IMR-90 (cell line): ENCODE measurements at regions not wholly inside any gene's neighbourhood (a gene's known extent, or its start where the extent isn't known, plus 50 kb on each side); places are given as distances from the start of the nearest gene placed in this dataset.

Experiments
- ATAC-seq: fragments of 200-7000 bp; cut with Tn5 transposase; 2 replicates; pipeline ENCODE4 v1.9.1; 2020; ENCODE audit warnings: low read depth, mild to moderate bottlenecking, moderate library complexity
- BruUV-seq: library from RNA; stranded (reverse); fragments of 400-500 nt; replicated peaks from 2 replicates; lab custom pipeline; 2021; lab: Mats Ljungman, UMichigan
- CTCF ChIA-PET: fragments of 300-600 bp; formaldehyde crosslinking; extraction: SDS; loops from one replicate; lab custom pipeline; 2021; ENCODE audit warnings: antibody characterized with exemption; lab: Yijun Ruan, JAX
- POLR2A ChIA-PET: fragments of 300-600 bp; sonication (Branson Sonifier 250); formaldehyde crosslinking; loops from one replicate; lab custom pipeline; 2022; ENCODE audit warnings: antibody characterized with exemption; ENCODE audit not compliant: unreplicated experiment; lab: Charles Lee
- DNase-seq: peaks from one replicate; pipeline ENCODE4 v3.0.0; 2013
- H2AFZ ChIP-seq: replicated peaks from 2 replicates; pipeline ENCODE3; 2013; ENCODE audit warnings: low read length, mild to moderate bottlenecking; ENCODE audit not compliant: poor library complexity
- H2AK5ac ChIP-seq: 2 replicates; pipeline ENCODE4 v1.6.1; 2013; ENCODE audit warnings: low read depth, low read length, inconsistent platforms
- H2AK9ac ChIP-seq: replicated peaks from 2 replicates; pipeline ENCODE3; 2013; ENCODE audit warnings: mild to moderate bottlenecking, low read depth, low read length, moderate library complexity; ENCODE audit not compliant: poor library complexity
- H2BK120ac ChIP-seq: 2 replicates; pipeline ENCODE4 v1.6.1; 2013; ENCODE audit warnings: low read depth, low read length, inconsistent platforms
- H2BK15ac ChIP-seq: 3 replicates; pipeline ENCODE4 v1.6.1; 2013; ENCODE audit warnings: low read depth, low read length, inconsistent platforms
- H2BK20ac ChIP-seq: 2 replicates; pipeline ENCODE4 v1.6.1; 2013; ENCODE audit warnings: low read depth, mild to moderate bottlenecking, inconsistent platforms, low read length, moderate library complexity
- H2BK5ac ChIP-seq: 2 replicates; pipeline ENCODE4 v1.6.1; 2013; ENCODE audit warnings: mild to moderate bottlenecking, low read depth, low read length, inconsistent platforms; ENCODE audit not compliant: poor library complexity, severe bottlenecking
- H3K14ac ChIP-seq: replicated peaks from 2 replicates; pipeline ENCODE4 v1.6.1; 2013; ENCODE audit warnings: low read depth, low read length, inconsistent platforms
- H3K18ac ChIP-seq: 2 replicates; pipeline ENCODE4 v1.6.1; 2013; ENCODE audit warnings: low read depth, low read length, control low read depth
- H3K23ac ChIP-seq: 2 replicates; pipeline ENCODE4 v1.6.1; 2013; ENCODE audit warnings: low read depth, low read length, inconsistent platforms
- H3K27ac ChIP-seq: 2 replicates; pipeline ENCODE4 v1.5.1; 2013; ENCODE audit warnings: mild to moderate bottlenecking, control low read depth, low read length; ENCODE audit not compliant: insufficient read depth
- H3K27me3 ChIP-seq: 2 replicates; pipeline ENCODE4 v1.6.1; 2013; ENCODE audit warnings: low read length; ENCODE audit not compliant: control insufficient read depth, insufficient read depth
- H3K36me3 ChIP-seq: 2 replicates; pipeline ENCODE4 v1.6.1; 2013; ENCODE audit warnings: low read length, mixed read lengths; ENCODE audit not compliant: control insufficient read depth, insufficient read depth
- H3K4ac ChIP-seq: 2 replicates; pipeline ENCODE4 v1.6.1; 2013; ENCODE audit warnings: low read depth, low read length, inconsistent platforms
- H3K4me1 ChIP-seq: 2 replicates; pipeline ENCODE4 v1.6.1; 2013; ENCODE audit warnings: low read length, mixed read lengths; ENCODE audit not compliant: control insufficient read depth, insufficient read depth
- H3K4me2 ChIP-seq: 2 replicates; pipeline ENCODE4 v1.6.1; 2013; ENCODE audit warnings: low read depth, mild to moderate bottlenecking, control low read depth, low read length, moderate library complexity
- H3K4me3 ChIP-seq: 2 replicates; pipeline ENCODE4 v1.5.1; 2013; ENCODE audit warnings: low read depth, mild to moderate bottlenecking, control low read depth, low read length, moderate library complexity; ENCODE audit not compliant: insufficient read depth
- H3K56ac ChIP-seq: 2 replicates; pipeline ENCODE4 v1.6.1; 2013; ENCODE audit warnings: low read length, inconsistent platforms; ENCODE audit not compliant: insufficient read depth; ENCODE audit errors: extremely low read depth
- H3K79me1 ChIP-seq, 2 experiments: 2 replicates each; pipeline ENCODE4 v1.6.1; 2013; ENCODE audit warnings: low read length in 2 of 2, inconsistent platforms in 1 of 2, low read depth in 1 of 2
- H3K9ac ChIP-seq: 2 replicates; pipeline ENCODE4 v1.6.1; 2013; ENCODE audit warnings: low read depth, low read length, control low read depth
- H3K9me1 ChIP-seq: 2 replicates; pipeline ENCODE4 v1.6.1; 2013; ENCODE audit warnings: low read length, inconsistent platforms; ENCODE audit not compliant: insufficient read depth
- H3K9me3 ChIP-seq: 2 replicates; pipeline ENCODE4 v1.6.1; 2013; ENCODE audit warnings: low read length; ENCODE audit not compliant: control insufficient read depth, insufficient read depth
- H4K20me1 ChIP-seq: 2 replicates; pipeline ENCODE4 v1.6.1; 2013; ENCODE audit warnings: low read length, inconsistent platforms; ENCODE audit not compliant: insufficient read depth
- H4K5ac ChIP-seq: 2 replicates; pipeline ENCODE4 v1.6.1; 2013; ENCODE audit warnings: mild to moderate bottlenecking, low read depth, low read length, control low read depth
- H4K8ac ChIP-seq, 2 experiments: 2 replicates each; pipeline ENCODE4 v1.6.1; 2013; ENCODE audit warnings: low read depth in 2 of 2, low read length in 2 of 2, control low read depth in 1 of 2, inconsistent platforms in 1 of 2
- H4K91ac ChIP-seq: 2 replicates; pipeline ENCODE4 v1.6.1; 2013; ENCODE audit warnings: low read depth, low read length, inconsistent platforms; ENCODE audit not compliant: insufficient read depth
- CEBPB ChIP-seq: IDR thresholded peaks from 2 replicates; pipeline ENCODE4 v1.6.1; 2012; ENCODE audit warnings: low read depth, low read length, improper control_type of control experiment
- CTCF ChIP-seq: conservative IDR thresholded peaks from 2 replicates; pipeline ENCODE4 v1.5.1; 2012; ENCODE audit warnings: mild to moderate bottlenecking, low read depth, low read length, improper control_type of control experiment
- FOS ChIP-seq: fragments of 150-350 bp; IDR thresholded peaks from 2 replicates; pipeline ENCODE4 v1.6.1; 2016; ENCODE audit warnings: low read depth, low read length
- MAFK ChIP-seq: IDR thresholded peaks from 2 replicates; pipeline ENCODE4 v1.6.1; 2012; ENCODE audit warnings: low read depth, low read length, improper control_type of control experiment
- MXI1 ChIP-seq: IDR thresholded peaks from 2 replicates; pipeline ENCODE4 v1.6.1; 2012; ENCODE audit warnings: low read depth, mild to moderate bottlenecking, low read length, moderate library complexity, borderline replicate concordance
- NFE2L2 ChIP-seq: fragments of 150-350 bp; IDR thresholded peaks from 2 replicates; pipeline ENCODE4 v1.6.1; 2016; ENCODE audit warnings: low read depth, mild to moderate bottlenecking, low read length
- RFX5 ChIP-seq: IDR thresholded peaks from 2 replicates; pipeline ENCODE4 v1.8.0; 2012; ENCODE audit warnings: low read depth, mild to moderate bottlenecking, low read length, moderate library complexity
- SMC3 ChIP-seq: fragments of 150-350 bp; IDR thresholded peaks from 2 replicates; pipeline ENCODE4 v1.6.1; 2016; ENCODE audit warnings: low read depth, mild to moderate bottlenecking, antibody characterized with exemption, low read length, moderate library complexity
- WGBS, 2 experiments: methylation state at CpG; one replicate each; pipeline versions ENCODE4 v1.1.5 to v1.1.7; 2013; ENCODE audit warnings: missing lambda C conversion rate in 2 of 2; ENCODE audit not compliant: insufficient read length in 1 of 2; ENCODE audit errors: extremely low coverage in 2 of 2; 5-methylcytosine and 5-hydroxymethylcytosine counted together
- dilution Hi-C: fragments of 300-500 bp; cut with HindIII; formaldehyde crosslinking; loops from one replicate; pipeline ENCODE4 v1.14.3; 2018; ENCODE audit warnings: low sequenced_read_pairs; ENCODE audit not compliant: unreplicated experiment
- in situ Hi-C: fragments of 300-500 bp; cut with MboI; formaldehyde crosslinking; loops from 3 replicates; pipeline ENCODE4 v1.14.3; 2019; ENCODE audit warnings: low sequenced_read_pairs, inconsistent platforms, mixed read lengths
- intact Hi-C: fragments of 100-400 bp; cut with micrococcal nuclease; formaldehyde crosslinking; loops from 2 replicates; pipeline ENCODE4 v1.10.0; 2022

GRCh38 chr4:4659871-4660651 lies 118.2 kb upstream of the STX18 start:
- Histone ChIP-seq H3K23ac (peak overlapping the region; percentile 63; the same call in 1 of the 2 replicates), H3K4me3 (no peak overlapping the region), H4K5ac (no peak overlapping the region), H3K9me3 (peaks cover 5% of the 10 kb centered on the region; the same call in 1 of the 2 replicates), H2BK20ac (peak overlapping the region; percentile 78), H3K79me1 (no peaks in the 10 kb centered on the region), H4K20me1 (no peaks in the 10 kb centered on the region), H3K4me2 (peak overlapping the region; percentile 72), H3K4me1 (peaks cover 13% of the 10 kb centered on the region), H4K91ac (peak overlapping the region; percentile 51), H2AK5ac (peak overlapping the region; percentile 50), H2BK5ac (peak overlapping the region; percentile 92), H2BK15ac (peak overlapping the region; percentile 67), H3K9ac (peak overlapping the region; percentile 5; the same call in 1 of the 2 replicates), H3K56ac (peak overlapping the region; percentile 69; the same call in 1 of the 2 replicates), H3K4ac (peak overlapping the region; percentile 34), H3K27ac (peak overlapping the region; percentile 80), H3K14ac (peak overlapping the region; percentile 67), H2AK9ac (peak overlapping the region; percentile 28), H3K9me1 (peaks cover 7% of the 10 kb centered on the region; the same call in 1 of the 2 replicates), H3K36me3 (no peaks in the 10 kb centered on the region), H3K27me3 (no peaks in the 10 kb centered on the region), H3K18ac (peak overlapping the region; percentile 48), H4K8ac (peak overlapping the region; percentile 11 to 68), H2BK120ac (peak overlapping the region; percentile 82), H2AFZ (peak overlapping the region; percentile 3)
- 51% methylated on average over 5 of the region's 11 CpGs; no CpG with 5 or more reads in 1 of the 2 experiments for WGBS, 2 experiments
- no TSS peak for BruUV-seq
- in situ Hi-C loops (no loop called here), intact Hi-C loops (no loop called here), dilution Hi-C loops (no loop called here)
- ChIA-PET POLR2A (no interaction called here), CTCF (no interaction called here)
- DNase-seq = peak; percentile 94
- ATAC-seq = peak; percentile 86
- TF ChIP-seq SMC3 (no peak), CEBPB (peak; percentile 81), NFE2L2 (peak; percentile 43; the same call in 1 of the 2 replicates), CTCF (no peak), RFX5 (no peak; the same call in 1 of the 2 replicates), MXI1 (no peak), FOS (peak; percentile 64), MAFK (peak; percentile 60)
